Upper lobe of left lung (tissue), 4 donors: ENCODE measurements at regions not wholly inside any gene's neighbourhood (a gene's known extent, or its start where the extent isn't known, plus 50 kb on each side); places are given as distances from the start of the nearest gene placed in this dataset.

Experiments used
- CTCF ChIP-seq, 6 experiments: fragments of 450-650 bp in 4 of 6; fragments of 200-600 bp in 2 of 6; sonication (generic) in 2 of 6; IDR thresholded peaks; one replicate each; pipeline ENCODE4 v1.5.1; 2016 to 2019; ENCODE audit warnings: antibody characterized with exemption in 6 of 6
- POLR2A ChIP-seq, 4 donors: fragments of 450-650 bp; IDR thresholded peaks; one replicate each; pipeline ENCODE4 v1.5.1; 2016 to 2017; ENCODE audit warnings: antibody characterized with exemption in 4 of 4, mild to moderate bottlenecking in 2 of 4
- POLR2AphosphoS5 ChIP-seq, 2 donors: sonication (generic); formaldehyde crosslinking; IDR thresholded peaks; one replicate each; pipeline ENCODE4 v1.5.1; 2017; ENCODE audit warnings: antibody characterized with exemption in 2 of 2

GRCh38 chr4:179110816-179111215, 1668.6 kb upstream of the AGA start:
- no peak for TF ChIP-seq CTCF (IDR thresholded peaks at IDR 0.05)
- TF ChIP-seq POLR2AphosphoS5 (IDR thresholded peaks at IDR 0.05): no peak
- no peak for TF ChIP-seq POLR2A (IDR thresholded peaks at IDR 0.05)
